ENCODE measurements at regions not wholly inside any gene's neighbourhood (a gene's known extent, or its start where the extent isn't known, plus 50 kb on each side); places are given as distances from the start of the nearest gene placed in this dataset.

DNA sequence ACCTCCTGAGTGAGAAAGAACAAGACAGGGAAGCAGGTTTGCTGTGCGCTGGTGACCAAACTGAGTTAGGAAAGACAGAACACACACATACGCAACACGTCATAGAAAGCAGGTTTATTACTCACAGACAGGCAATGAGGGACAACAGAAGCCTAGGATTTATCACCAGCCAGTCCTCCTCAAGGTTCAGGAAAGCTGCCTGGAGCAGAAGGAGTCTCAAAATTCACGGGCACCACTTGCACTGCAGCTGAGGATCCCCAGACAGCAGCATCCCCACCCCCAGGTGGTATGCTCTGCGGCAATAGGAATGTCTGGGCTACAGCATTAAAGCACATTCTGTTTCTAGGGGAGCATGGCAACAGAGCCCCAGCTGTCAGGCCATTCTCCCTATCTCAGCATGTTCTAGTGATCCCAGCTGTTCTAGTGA lies 284.4 kb upstream of the RGPD4 start:
- TF ChIP-seq POLR2AphosphoS5 (IDR thresholded peaks at IDR 0.05; ENCODE audit: low read depth, low read length) (no peak), TAF1 (IDR thresholded peaks at IDR 0.05; ENCODE audit: borderline replicate concordance, insufficient read depth, low read length) (no peak)
- TF ChIP-seq, protein P1, sequence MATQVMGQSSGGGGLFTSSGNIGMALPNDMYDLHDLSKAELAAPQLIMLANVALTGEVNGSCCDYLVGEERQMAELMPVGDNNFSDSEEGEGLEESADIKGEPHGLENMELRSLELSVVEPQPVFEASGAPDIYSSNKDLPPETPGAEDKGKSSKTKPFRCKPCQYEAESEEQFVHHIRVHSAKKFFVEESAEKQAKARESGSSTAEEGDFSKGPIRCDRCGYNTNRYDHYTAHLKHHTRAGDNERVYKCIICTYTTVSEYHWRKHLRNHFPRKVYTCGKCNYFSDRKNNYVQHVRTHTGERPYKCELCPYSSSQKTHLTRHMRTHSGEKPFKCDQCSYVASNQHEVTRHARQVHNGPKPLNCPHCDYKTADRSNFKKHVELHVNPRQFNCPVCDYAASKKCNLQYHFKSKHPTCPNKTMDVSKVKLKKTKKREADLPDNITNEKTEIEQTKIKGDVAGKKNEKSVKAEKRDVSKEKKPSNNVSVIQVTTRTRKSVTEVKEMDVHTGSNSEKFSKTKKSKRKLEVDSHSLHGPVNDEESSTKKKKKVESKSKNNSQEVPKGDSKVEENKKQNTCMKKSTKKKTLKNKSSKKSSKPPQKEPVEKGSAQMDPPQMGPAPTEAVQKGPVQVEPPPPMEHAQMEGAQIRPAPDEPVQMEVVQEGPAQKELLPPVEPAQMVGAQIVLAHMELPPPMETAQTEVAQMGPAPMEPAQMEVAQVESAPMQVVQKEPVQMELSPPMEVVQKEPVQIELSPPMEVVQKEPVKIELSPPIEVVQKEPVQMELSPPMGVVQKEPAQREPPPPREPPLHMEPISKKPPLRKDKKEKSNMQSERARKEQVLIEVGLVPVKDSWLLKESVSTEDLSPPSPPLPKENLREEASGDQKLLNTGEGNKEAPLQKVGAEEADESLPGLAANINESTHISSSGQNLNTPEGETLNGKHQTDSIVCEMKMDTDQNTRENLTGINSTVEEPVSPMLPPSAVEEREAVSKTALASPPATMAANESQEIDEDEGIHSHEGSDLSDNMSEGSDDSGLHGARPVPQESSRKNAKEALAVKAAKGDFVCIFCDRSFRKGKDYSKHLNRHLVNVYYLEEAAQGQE (IDR thresholded peaks at IDR 0.05; ENCODE audit: insufficient read depth in 1 of 2, low read depth in 2 of 2, low read length in 2 of 2), result no peak
